ENCODE measurements at regions not wholly inside any gene's neighbourhood (a gene's known extent, or its start where the extent isn't known, plus 50 kb on each side); places are given as distances from the start of the nearest gene placed in this dataset.
"Not testable (repeated sequence)": the region's sequence is repeated elsewhere in the genome, so short reads cannot be mapped to it uniquely, and the experiment has no call there.

DNA sequence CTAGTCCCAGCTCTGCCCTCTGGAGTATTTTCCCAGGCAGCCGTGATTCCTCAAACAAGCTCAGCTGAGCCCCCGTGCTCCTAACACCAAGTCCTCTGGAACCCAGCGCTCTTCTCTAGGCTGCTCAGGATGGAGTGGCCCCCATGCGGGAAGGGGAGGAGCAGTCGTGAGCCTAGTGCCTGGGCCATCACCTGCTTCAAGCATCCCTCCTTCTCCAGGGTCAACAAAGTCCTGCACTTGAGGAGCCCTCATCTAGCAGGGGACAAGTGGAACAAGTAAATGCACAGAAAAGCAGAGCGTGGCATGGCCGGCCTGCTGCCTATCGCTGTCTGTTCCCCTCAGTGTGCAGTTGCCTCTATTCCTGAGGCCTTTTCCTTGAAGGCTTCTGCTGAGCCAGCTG lies 168.6 kb downstream of the INHBB start (continued):
- TF ChIP-seq, protein P1, sequence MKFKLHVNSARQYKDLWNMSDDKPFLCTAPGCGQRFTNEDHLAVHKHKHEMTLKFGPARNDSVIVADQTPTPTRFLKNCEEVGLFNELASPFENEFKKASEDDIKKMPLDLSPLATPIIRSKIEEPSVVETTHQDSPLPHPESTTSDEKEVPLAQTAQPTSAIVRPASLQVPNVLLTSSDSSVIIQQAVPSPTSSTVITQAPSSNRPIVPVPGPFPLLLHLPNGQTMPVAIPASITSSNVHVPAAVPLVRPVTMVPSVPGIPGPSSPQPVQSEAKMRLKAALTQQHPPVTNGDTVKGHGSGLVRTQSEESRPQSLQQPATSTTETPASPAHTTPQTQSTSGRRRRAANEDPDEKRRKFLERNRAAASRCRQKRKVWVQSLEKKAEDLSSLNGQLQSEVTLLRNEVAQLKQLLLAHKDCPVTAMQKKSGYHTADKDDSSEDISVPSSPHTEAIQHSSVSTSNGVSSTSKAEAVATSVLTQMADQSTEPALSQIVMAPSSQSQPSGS (tag by site-specific recombination; IDR thresholded peaks at IDR 0.05; ENCODE audit: low read depth), result no peak
- no peak for TF ChIP-seq BCL11A (tag by site-specific recombination; IDR thresholded peaks at IDR 0.05; ENCODE audit: low read depth)

- not testable (repeated sequence) for H3K36me3 ChIP-seq (ENCODE audit: control insufficient read depth in 2 of 2, insufficient read depth in 1 of 2, low read length in 2 of 2); H3K27ac ChIP-seq (ENCODE audit: extremely low read depth, low read depth, low read length); H3K4me1 ChIP-seq (ENCODE audit: control insufficient read depth, insufficient read depth, low read length); H3K4me3 ChIP-seq (ENCODE audit: low read depth, low read length); H3K9me3 ChIP-seq (ENCODE audit: control insufficient read depth, insufficient read depth, low read depth, low read length)
- ChIA-PET POLR2A (interaction anchor here (0.7 kb wide), 1 partner anchor 33 kb away, joined by 6 read pairs; no protein-coding TSS in a partner anchor), CTCF (interaction anchor here (0.6 kb wide), 1 partner anchor 225 kb away, joined by 5 read pairs; no protein-coding TSS in a partner anchor)
- TF ChIP-seq KLF17 (tag by site-specific recombination; IDR thresholded peaks at IDR 0.05), result peak; percentile 97
- TF ChIP-seq PRDM1 (tag by site-specific recombination; IDR thresholded peaks at IDR 0.05), result peak; percentile 70
Observed at GRCh38 chr2:120515066-120515758, 169.3 kb downstream of the INHBB start.

GRCh38 chr2:120515759-120516678 lies 170.1 kb downstream of the INHBB start:
- ChIA-PET POLR2A (no interaction called here), CTCF (interaction anchor here (1.2 kb wide), 1 partner anchor 173 kb away, joined by 3 read pairs; no protein-coding TSS in a partner anchor)
- Histone ChIP-seq H3K9me3 (ENCODE audit: control insufficient read depth, insufficient read depth, low read depth, low read length) (no peaks in the 10 kb centered on the region), H3K36me3 (ENCODE audit: control insufficient read depth in 2 of 2, insufficient read depth in 1 of 2, low read length in 2 of 2) (no peaks in the 10 kb centered on the region), H3K4me3 (ENCODE audit: low read depth, low read length) (no peak overlapping the region), H3K4me1 (ENCODE audit: control insufficient read depth, insufficient read depth, low read length) (no peaks in the 10 kb centered on the region), H3K27ac (ENCODE audit: extremely low read depth, low read depth, low read length) (no peak overlapping the region)
- TF ChIP-seq ZNF514 (tag by site-specific recombination; IDR thresholded peaks at IDR 0.05) (no peak), GLI2 (tag by site-specific recombination; IDR thresholded peaks at IDR 0.05; ENCODE audit: borderline replicate concordance, low read depth) (no peak), ZNF302 (tag by site-specific recombination; IDR thresholded peaks at IDR 0.05; ENCODE audit: low read depth) (no peak), PRDM1 (tag by site-specific recombination; IDR thresholded peaks at IDR 0.05) (peak; percentile 3), ZNF623 (tag by site-specific recombination; IDR thresholded peaks at IDR 0.05) (no peak)

- no peak for TF ChIP-seq ZNF19 (tag by site-specific recombination; IDR thresholded peaks at IDR 0.05; ENCODE audit: low read depth)
- TF ChIP-seq GLIS1 (tag by site-specific recombination; IDR thresholded peaks at IDR 0.05), result no peak
- no peak for TF ChIP-seq ZBTB48 (tag by site-specific recombination; IDR thresholded peaks at IDR 0.05)
- TF ChIP-seq, protein P2, sequence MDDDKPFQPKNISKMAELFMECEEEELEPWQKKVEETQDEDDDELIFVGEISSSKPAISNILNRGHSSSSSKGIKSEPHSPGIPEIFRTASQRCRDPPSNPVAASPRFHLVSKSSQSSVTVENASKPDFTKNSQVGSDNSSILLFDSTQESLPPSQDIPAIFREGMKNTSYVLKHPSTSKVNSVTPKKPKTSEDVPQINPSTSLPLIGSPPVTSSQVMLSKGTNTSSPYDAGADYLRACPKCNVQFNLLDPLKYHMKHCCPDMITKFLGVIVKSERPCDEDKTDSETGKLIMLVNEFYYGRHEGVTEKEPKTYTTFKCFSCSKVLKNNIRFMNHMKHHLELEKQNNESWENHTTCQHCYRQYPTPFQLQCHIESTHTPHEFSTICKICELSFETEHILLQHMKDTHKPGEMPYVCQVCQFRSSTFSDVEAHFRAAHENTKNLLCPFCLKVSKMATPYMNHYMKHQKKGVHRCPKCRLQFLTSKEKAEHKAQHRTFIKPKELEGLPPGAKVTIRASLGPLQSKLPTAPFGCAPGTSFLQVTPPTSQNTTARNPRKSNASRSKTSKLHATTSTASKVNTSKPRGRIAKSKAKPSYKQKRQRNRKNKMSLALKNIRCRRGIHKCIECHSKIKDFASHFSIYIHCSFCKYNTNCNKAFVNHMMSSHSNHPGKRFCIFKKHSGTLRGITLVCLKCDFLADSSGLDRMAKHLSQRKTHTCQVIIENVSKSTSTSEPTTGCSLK (tag by site-specific recombination; IDR thresholded peaks at IDR 0.05), result no peak
- no peak for TF ChIP-seq ZBTB20 (tag by site-specific recombination; IDR thresholded peaks at IDR 0.05)
- no peak for TF ChIP-seq ZNF561 (tag by site-specific recombination; IDR thresholded peaks at IDR 0.05; ENCODE audit: borderline replicate concordance)
- TF ChIP-seq ZNF157 (tag by site-specific recombination; IDR thresholded peaks at IDR 0.05), result no peak
- Histone ChIP-seq H3K4me1 (ENCODE audit: control insufficient read depth, insufficient read depth, low read length) (no peaks in the 10 kb centered on the region), H3K9me3 (ENCODE audit: control insufficient read depth, insufficient read depth, low read depth, low read length) (no peaks in the 10 kb centered on the region), H3K36me3 (ENCODE audit: control insufficient read depth in 2 of 2, insufficient read depth in 1 of 2, low read length in 2 of 2) (no peaks in the 10 kb centered on the region), H3K4me3 (ENCODE audit: low read depth, low read length) (no peak overlapping the region), H3K27ac (ENCODE audit: extremely low read depth, low read depth, low read length) (no peak overlapping the region)
- CTCF ChIA-PET, result interaction anchor here (0.5 to 1.2 kb wide), 2 partner anchors 174 to 205 kb away, joined by 3 to 4 read pairs; no protein-coding TSS in a partner anchor
- POLR2A ChIA-PET, result no interaction called here
Observed at GRCh38 chr2:120516679-120517314, 170.9 kb downstream of the INHBB start.
